ENCODE measurements at regions not wholly inside any gene's neighbourhood (a gene's known extent, or its start where the extent isn't known, plus 50 kb on each side); places are given as distances from the start of the nearest gene placed in this dataset.

DNA sequence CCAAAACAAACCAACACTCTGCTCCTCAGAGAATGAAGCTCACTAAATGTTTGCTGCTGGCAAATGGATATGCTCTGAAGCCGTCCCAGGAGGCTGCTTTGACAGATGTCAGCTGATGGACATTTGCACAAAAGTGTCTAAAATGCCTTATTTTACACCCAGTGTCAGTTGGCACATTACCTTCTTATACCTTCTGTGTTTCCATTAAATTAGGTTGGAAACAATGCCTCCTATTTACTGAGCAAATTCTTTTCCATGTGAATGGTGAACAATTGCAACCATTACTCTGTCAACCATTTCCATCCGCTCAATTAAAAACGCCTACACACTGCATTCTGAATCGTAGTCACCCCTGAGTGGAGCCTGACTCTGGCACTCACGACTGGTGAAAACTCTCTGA lies 1679.9 kb upstream of the FLRT2 start:
- TF ChIP-seq, protein P1, sequence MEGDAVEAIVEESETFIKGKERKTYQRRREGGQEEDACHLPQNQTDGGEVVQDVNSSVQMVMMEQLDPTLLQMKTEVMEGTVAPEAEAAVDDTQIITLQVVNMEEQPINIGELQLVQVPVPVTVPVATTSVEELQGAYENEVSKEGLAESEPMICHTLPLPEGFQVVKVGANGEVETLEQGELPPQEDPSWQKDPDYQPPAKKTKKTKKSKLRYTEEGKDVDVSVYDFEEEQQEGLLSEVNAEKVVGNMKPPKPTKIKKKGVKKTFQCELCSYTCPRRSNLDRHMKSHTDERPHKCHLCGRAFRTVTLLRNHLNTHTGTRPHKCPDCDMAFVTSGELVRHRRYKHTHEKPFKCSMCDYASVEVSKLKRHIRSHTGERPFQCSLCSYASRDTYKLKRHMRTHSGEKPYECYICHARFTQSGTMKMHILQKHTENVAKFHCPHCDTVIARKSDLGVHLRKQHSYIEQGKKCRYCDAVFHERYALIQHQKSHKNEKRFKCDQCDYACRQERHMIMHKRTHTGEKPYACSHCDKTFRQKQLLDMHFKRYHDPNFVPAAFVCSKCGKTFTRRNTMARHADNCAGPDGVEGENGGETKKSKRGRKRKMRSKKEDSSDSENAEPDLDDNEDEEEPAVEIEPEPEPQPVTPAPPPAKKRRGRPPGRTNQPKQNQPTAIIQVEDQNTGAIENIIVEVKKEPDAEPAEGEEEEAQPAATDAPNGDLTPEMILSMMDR (IDR thresholded peaks at IDR 0.05): no peak
- Histone ChIP-seq H3K27me3 (no peaks in the 10 kb centered on the region), H3K9me3 (peaks cover 3% of the 10 kb centered on the region), H3K4me1 (no peaks in the 10 kb centered on the region), H3K27ac (no peak overlapping the region), H3K4me3 (no peak overlapping the region), H3K36me3 (no peaks in the 10 kb centered on the region)
- DNase-seq (no peak), ATAC-seq (no peak)
- intact Hi-C loops (cut with DNase I): no loop called here

DNA sequence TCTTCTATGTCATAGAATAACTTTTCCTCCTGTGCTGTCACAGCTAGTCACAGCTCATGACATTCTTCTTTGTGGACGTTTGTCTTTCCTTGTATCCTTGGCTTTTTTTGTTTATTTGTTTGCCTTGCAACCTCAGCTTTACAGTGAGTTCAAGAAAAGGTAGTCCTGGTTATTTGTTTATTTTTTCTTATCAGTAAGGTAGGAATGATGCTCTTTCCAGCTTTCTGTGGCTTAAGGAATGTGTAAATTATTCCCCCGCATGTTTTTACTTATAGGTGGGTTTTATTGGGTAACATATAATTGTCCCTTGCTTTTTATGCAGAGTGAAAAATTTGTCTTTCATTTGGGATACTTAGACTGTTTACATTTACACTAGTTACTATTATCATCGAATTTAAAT lies 1673.6 kb upstream of the FLRT2 start:
- ATAC-seq (no peak), DNase-seq (no peak)
- TF ChIP-seq, protein P1 (IDR thresholded peaks at IDR 0.05): no peak
- H3K27ac ChIP-seq: no peak overlapping the region
- H3K9me3 ChIP-seq: peaks cover under 1% of the 10 kb centered on the region
- no peaks in the 10 kb centered on the region for H3K27me3 ChIP-seq
- intact Hi-C loops (cut with DNase I): no loop called here
- no peaks in the 10 kb centered on the region for H3K36me3 ChIP-seq
- H3K4me3 ChIP-seq: no peak overlapping the region
- no peaks in the 10 kb centered on the region for H3K4me1 ChIP-seq

DNA sequence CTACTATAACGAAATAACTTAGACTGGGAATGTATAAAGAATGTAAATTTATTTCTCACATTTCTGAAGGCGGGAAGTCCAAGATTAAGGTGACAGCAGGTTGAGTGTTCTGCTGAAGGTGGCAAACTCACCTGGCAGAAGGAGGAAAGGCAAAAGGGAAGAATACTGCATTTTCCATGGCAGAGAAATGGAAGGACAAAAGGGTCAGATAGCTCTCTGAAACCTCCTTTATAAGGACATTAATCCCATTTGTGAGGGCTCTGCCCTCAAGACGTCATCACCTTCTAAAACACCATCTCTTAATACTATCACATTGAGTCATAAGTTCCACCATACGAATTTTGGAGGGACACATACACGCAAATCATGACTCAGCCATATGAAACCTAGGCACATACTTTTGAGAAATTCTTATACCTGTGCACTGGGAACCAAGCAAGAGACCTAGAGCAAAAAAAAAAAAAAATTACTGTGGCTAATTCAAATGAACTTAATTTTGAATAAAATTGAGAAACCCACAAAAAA lies 1669.3 kb upstream of the FLRT2 start:
- Histone ChIP-seq H3K27ac (no peak overlapping the region), H3K27me3 (no peaks in the 10 kb centered on the region), H3K36me3 (no peaks in the 10 kb centered on the region), H3K9me3 (no peaks in the 10 kb centered on the region), H3K4me3 (no peak overlapping the region), H3K4me1 (no peaks in the 10 kb centered on the region)
- TF ChIP-seq, protein P1 (IDR thresholded peaks at IDR 0.05): no peak
- no peak for ATAC-seq
- DNase-seq: no peak
- intact Hi-C loops (cut with DNase I): no loop called here

DNA sequence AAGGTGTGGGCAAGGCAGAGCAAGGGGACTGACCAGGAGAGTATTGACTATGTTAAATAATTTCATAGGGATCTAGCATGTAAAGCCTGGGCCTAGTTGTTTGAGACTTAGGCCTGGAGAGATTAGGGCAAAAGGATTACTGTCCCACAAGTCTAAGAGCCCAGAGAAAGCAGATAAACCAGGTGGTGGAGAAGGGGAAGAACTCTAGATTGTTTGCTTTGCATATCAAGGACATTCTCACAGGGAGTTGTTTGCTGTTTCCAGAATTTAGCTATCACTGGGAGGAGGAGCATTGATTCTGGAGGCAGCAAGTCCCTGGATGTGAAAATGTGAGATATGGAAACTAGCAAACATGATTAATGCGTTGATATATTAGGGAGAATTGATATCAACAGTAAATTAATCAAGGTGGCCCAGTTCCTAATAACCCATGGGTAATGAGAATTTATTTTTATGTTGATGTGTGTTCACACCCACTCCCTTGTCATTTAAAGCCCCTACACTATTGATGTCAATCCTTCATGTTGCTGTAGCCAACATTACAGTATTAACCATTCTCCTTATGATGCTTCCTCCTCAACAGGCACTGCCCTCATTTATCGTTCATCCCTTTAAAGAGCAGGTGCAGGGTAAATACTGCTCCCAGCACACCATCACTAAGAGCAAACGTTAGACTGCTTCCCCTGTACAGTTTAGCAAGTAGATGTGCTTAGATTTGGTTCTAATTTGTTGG lies 1666.7 kb upstream of the FLRT2 start:
- H3K4me3 ChIP-seq: no peak overlapping the region
- DNase-seq (no peak), ATAC-seq (no peak)
- no peaks in the 10 kb centered on the region for H3K9me3 ChIP-seq
- TF ChIP-seq, protein P1 (IDR thresholded peaks at IDR 0.05): no peak
- H3K4me1 ChIP-seq: no peaks in the 10 kb centered on the region
- no peaks in the 10 kb centered on the region for H3K36me3 ChIP-seq
- intact Hi-C loops (cut with DNase I): no loop called here
- no peaks in the 10 kb centered on the region for H3K27me3 ChIP-seq
- H3K27ac ChIP-seq: no peak overlapping the region

DNA sequence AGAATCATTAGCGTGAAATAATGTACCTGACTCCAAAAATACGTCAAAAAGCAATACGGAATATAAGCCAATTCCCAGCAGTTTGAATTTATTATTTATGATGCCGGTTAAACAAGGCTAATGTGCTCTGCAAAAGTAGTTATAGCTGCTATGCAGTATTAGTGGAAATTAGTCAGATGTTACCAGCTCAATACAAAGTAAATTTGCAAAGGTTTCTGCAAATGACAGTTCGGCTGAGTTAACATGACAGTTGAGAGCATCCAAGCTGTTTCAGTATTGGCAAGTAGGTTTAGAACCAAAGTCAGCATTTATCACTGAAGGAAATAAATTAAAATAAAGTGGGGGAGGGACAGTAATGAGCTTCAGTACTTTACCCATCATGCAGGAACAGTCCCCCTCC lies 1665.8 kb upstream of the FLRT2 start:
- TF ChIP-seq, protein P1 (IDR thresholded peaks at IDR 0.05): no peak
- Histone ChIP-seq H3K36me3 (no peaks in the 10 kb centered on the region), H3K9me3 (no peaks in the 10 kb centered on the region), H3K27me3 (no peaks in the 10 kb centered on the region), H3K4me3 (no peak overlapping the region), H3K4me1 (no peaks in the 10 kb centered on the region), H3K27ac (no peak overlapping the region)
- ATAC-seq: no peak
- intact Hi-C loops (cut with DNase I): no loop called here
- DNase-seq: no peak
